Suprapubic skin (tissue), 4 donors: ENCODE measurements at regions not wholly inside any gene's neighbourhood (a gene's known extent, or its start where the extent isn't known, plus 50 kb on each side); places are given as distances from the start of the nearest gene placed in this dataset.

Source experiments
- CTCF ChIP-seq, 2 donors: fragments of 200-600 bp in 1 of 2; fragments of 450-650 bp in 1 of 2; sonication (generic) in 1 of 2; IDR thresholded peaks; one replicate each; pipeline ENCODE4 v1.5.1; 2016 to 2019; ENCODE audit warnings: antibody characterized with exemption in 2 of 2, mild to moderate bottlenecking in 1 of 2, moderate library complexity in 1 of 2
- POLR2A ChIP-seq, 2 donors: fragments of 450-650 bp; IDR thresholded peaks; one replicate each; pipeline ENCODE4 v1.6.1; 2017; ENCODE audit warnings: antibody characterized with exemption in 2 of 2, mild to moderate bottlenecking in 2 of 2, moderate library complexity in 2 of 2
- POLR2AphosphoS5 ChIP-seq, 3 donors: sonication (generic); formaldehyde crosslinking; IDR thresholded peaks; one replicate each; pipeline ENCODE4 v1.6.1; 2017; ENCODE audit warnings: antibody characterized with exemption in 3 of 3

- TF ChIP-seq CTCF (IDR thresholded peaks at IDR 0.05) = no peak
- TF ChIP-seq POLR2A (IDR thresholded peaks at IDR 0.05) = no peak
- no peak for TF ChIP-seq POLR2AphosphoS5 (IDR thresholded peaks at IDR 0.05)
Observed at GRCh38 chr5:61738446-61738845, 406.4 kb downstream of the ZSWIM6 start.
